HG03025 (cell line): ENCODE measurements at regions not wholly inside any gene's neighbourhood (a gene's known extent, or its start where the extent isn't known, plus 50 kb on each side); places are given as distances from the start of the nearest gene placed in this dataset.
"Not testable (repeated sequence)": the region's sequence is repeated elsewhere in the genome, so short reads cannot be mapped to it uniquely, and the experiment has no call there.

Experiments
- ATAC-seq: cut with Tn5 transposase; IDR thresholded peaks from one replicate; pipeline ENCODE4 v1.9.1; 2021; ENCODE audit warnings: mild to moderate bottlenecking, moderate library complexity; ENCODE audit not compliant: unreplicated experiment, low FRiP score

GRCh38 chr6:18586133-18586532 lies 199.0 kb downstream of the RNF144B start:
- no peak for ATAC-seq

GRCh38 chr6:18595774-18596530 lies 208.8 kb downstream of the RNF144B start:
- peak; percentile 80 for ATAC-seq

GRCh38 chr6:18596531-18596835 lies 209.3 kb downstream of the RNF144B start:
- no peak for ATAC-seq

GRCh38 chr6:18598551-18599264 lies 211.6 kb downstream of the RNF144B start:
- no peak for ATAC-seq

GRCh38 chr6:18600255-18600654 lies 213.1 kb downstream of the RNF144B start:
- ATAC-seq: no peak

GRCh38 chr6:18601516-18602020 lies 214.4 kb downstream of the RNF144B start:
- no peak for ATAC-seq

- ATAC-seq: no peak
These were observed 215.8 kb downstream of the RNF144B start for GRCh38 chr6:18602931-18603330.

GRCh38 chr6:18603361-18603760 lies 216.2 kb downstream of the RNF144B start:
- no peak for ATAC-seq

- no peak for ATAC-seq
These were observed 218.7 kb downstream of the RNF144B start for GRCh38 chr6:18605841-18606240.

GRCh38 chr6:18609715-18610114 lies 222.6 kb downstream of the RNF144B start:
- ATAC-seq: no peak

- no peak for ATAC-seq
These were observed 226.3 kb downstream of the RNF144B start for GRCh38 chr6:18613319-18613925.

- no peak for ATAC-seq
These were observed 242.4 kb downstream of the RNF144B start for GRCh38 chr6:18629571-18629970.

- no peak for ATAC-seq
These were observed 245.7 kb downstream of the RNF144B start for GRCh38 chr6:18632670-18633410.

GRCh38 chr6:18634912-18635311 lies 247.8 kb downstream of the RNF144B start:
- ATAC-seq: no peak

GRCh38 chr6:18640134-18640533 lies 253.0 kb downstream of the RNF144B start:
- no peak for ATAC-seq

- ATAC-seq: no peak
These were observed 253.6 kb downstream of the RNF144B start for GRCh38 chr6:18640754-18641153.

- no peak for ATAC-seq
These were observed 267.7 kb downstream of the RNF144B start for GRCh38 chr6:18654821-18655220.

- no peak for ATAC-seq
These were observed 269.4 kb downstream of the RNF144B start for GRCh38 chr6:18656506-18656905.

GRCh38 chr6:18659994-18660393 lies 272.8 kb downstream of the RNF144B start:
- not testable (repeated sequence) for ATAC-seq

GRCh38 chr6:18663011-18663410 lies 275.9 kb downstream of the RNF144B start:
- no peak for ATAC-seq

- no peak for ATAC-seq
These were observed 277.3 kb downstream of the RNF144B start for GRCh38 chr6:18664401-18664800.
